GM20000 (cell line): ENCODE measurements at regions not wholly inside any gene's neighbourhood (a gene's known extent, or its start where the extent isn't known, plus 50 kb on each side); places are given as distances from the start of the nearest gene placed in this dataset.

Source experiments
- DNase-seq: peaks from one replicate; pipeline ENCODE4 v3.0.0; 2012; ENCODE audit warnings: low spot score
- CTCF ChIP-seq: IDR thresholded peaks from 2 replicates; pipeline ENCODE4 v1.5.1; 2012; ENCODE audit warnings: mild to moderate bottlenecking, control low read depth; ENCODE audit errors: extremely low read depth, missing control alignments

DNA sequence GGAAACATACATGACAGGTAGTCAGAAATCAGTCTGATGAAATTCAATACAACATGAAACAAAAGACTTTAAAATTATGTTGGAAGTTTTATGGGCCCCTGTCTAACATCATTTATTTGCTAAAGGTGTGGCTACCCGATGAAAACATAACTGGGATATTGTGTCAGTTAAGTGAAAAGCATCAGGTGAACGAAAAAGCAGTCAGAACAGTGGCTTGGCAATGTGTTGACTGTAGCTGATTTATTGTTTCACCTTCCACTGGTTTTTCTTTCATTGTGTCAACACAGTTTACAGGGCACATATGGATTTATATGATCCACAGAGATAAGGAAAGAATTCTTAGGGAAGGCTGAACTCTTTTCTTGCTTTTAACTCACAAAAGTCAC lies 429.6 kb upstream of the ZNF608 start:
- no peak for TF ChIP-seq CTCF
- DNase-seq, result no peak

- no peak for TF ChIP-seq CTCF
- no peak for DNase-seq
These were observed 430.9 kb upstream of the ZNF608 start for GRCh38 chr5:125177340-125177739.

- no peak for DNase-seq
- no peak for TF ChIP-seq CTCF
These were observed 433.2 kb upstream of the ZNF608 start for GRCh38 chr5:125179612-125180011.

GRCh38 chr5:125180231-125180829 lies 433.9 kb upstream of the ZNF608 start:
- no peak for TF ChIP-seq CTCF
- no peak for DNase-seq

DNA sequence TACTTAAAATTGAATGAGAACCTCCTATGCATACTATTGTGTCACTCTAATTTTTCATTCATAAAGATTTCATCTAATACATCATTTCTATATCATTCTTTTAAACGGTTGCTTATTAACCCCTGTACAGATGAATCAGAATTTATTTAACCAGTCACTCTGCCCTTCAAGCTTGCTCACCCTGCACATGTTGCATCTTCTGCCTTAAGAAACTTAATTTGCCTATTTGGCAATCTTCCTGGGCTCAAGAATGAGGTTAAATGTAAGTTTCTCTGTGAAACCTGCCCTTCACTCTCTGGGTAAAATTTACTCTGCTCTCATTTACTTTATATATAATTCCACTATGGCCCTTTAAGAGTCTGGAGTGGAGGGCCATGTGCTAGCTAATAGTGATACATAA lies 434.7 kb upstream of the ZNF608 start:
- DNase-seq, result no peak
- no peak for TF ChIP-seq CTCF

- no peak for TF ChIP-seq CTCF
- no peak for DNase-seq
These were observed 435.5 kb upstream of the ZNF608 start for GRCh38 chr5:125181955-125182354.

DNA sequence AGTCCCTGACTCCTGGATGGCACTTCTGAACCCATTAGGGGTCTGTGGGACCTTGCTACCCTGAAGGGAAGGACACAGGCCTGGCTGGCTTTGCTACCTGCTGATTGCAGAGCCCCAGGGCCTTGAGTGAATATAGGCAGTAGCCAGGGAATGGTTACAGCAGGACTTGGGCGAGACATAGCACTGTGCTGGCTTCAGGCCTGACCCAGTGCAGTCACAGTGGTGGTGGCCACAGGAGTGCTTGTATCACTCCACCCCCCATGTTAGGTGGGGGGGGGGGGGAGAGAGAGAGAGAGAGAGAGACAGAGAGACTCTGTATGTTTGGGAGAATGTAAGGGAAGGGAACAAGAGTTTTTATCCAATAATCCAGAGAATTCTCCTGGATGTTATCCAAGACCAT lies 439.3 kb upstream of the ZNF608 start:
- TF ChIP-seq CTCF, result no peak
- no peak for DNase-seq
